Left ventricle myocardium inferior (tissue), 1 donor: ENCODE measurements at regions not wholly inside any gene's neighbourhood (a gene's known extent, or its start where the extent isn't known, plus 50 kb on each side); places are given as distances from the start of the nearest gene placed in this dataset.

Source experiments
- DNase-seq: peaks from one replicate; pipeline ENCODE4 v3.0.0-alpha.2; 2020
- H3K27ac ChIP-seq: fragments of 200-600 bp; replicated peaks from 2 replicates; pipeline ENCODE4 v1.8.0; 2021
- H3K27me3 ChIP-seq: fragments of 200-600 bp; 2 replicates; pipeline ENCODE4 v1.8.0; 2021; ENCODE audit warnings: low read depth
- H3K36me3 ChIP-seq: fragments of 200-600 bp; 2 replicates; pipeline ENCODE4 v1.8.0; 2021
- H3K4me1 ChIP-seq: fragments of 200-600 bp; 2 replicates; pipeline ENCODE4 v1.8.0; 2021
- H3K4me3 ChIP-seq: fragments of 200-600 bp; 2 replicates; pipeline ENCODE4 v1.8.0; 2021; ENCODE audit warnings: mild to moderate bottlenecking, moderate library complexity
- H3K9me3 ChIP-seq: fragments of 200-600 bp; replicated peaks from 2 replicates; pipeline ENCODE4 v1.8.0; 2021
- intact Hi-C: fragments of 100-400 bp; cut with micrococcal nuclease; formaldehyde crosslinking; loops from one replicate; pipeline ENCODE4 v1.11.0; 2022
- TF ChIP-seq, protein P1 (sequence below): fragments of 200-600 bp; IDR thresholded peaks from 2 replicates; pipeline ENCODE4 v1.8.0; 2021; ENCODE audit warnings: antibody characterized with exemption, mild to moderate bottlenecking, borderline replicate concordance
- donor health status: DM: no; HTN: yes; CAD: no; lungs with severe emphysema.

DNA sequence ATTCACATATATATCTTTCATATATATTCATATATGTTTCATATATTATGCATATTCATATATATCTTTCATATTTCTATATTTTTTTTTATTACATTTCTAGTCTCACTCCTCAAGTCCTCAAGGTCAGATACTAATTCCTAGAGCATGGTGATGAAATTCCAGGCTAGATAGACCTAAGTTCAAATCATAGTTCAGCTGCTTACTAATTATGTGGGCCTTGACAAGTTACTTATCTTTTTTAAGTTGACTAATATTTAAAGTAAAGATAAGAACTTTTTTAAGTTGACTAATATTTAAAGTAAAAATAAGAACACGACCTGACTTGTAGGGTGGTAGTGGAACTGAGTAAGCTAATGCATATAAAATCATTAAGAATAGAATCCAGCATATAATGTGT is 495.6 kb upstream of the MAN1A1 start:
- no peak overlapping the region for H3K27ac ChIP-seq
- H3K36me3 ChIP-seq = no peaks in the 10 kb centered on the region
- H3K4me3 ChIP-seq = no peak overlapping the region
- TF ChIP-seq, protein P1, sequence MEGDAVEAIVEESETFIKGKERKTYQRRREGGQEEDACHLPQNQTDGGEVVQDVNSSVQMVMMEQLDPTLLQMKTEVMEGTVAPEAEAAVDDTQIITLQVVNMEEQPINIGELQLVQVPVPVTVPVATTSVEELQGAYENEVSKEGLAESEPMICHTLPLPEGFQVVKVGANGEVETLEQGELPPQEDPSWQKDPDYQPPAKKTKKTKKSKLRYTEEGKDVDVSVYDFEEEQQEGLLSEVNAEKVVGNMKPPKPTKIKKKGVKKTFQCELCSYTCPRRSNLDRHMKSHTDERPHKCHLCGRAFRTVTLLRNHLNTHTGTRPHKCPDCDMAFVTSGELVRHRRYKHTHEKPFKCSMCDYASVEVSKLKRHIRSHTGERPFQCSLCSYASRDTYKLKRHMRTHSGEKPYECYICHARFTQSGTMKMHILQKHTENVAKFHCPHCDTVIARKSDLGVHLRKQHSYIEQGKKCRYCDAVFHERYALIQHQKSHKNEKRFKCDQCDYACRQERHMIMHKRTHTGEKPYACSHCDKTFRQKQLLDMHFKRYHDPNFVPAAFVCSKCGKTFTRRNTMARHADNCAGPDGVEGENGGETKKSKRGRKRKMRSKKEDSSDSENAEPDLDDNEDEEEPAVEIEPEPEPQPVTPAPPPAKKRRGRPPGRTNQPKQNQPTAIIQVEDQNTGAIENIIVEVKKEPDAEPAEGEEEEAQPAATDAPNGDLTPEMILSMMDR = no peak
- peaks cover 25% of the 10 kb centered on the region for H3K9me3 ChIP-seq
- H3K27me3 ChIP-seq = no peaks in the 10 kb centered on the region
- H3K4me1 ChIP-seq = no peaks in the 10 kb centered on the region
- no peak for DNase-seq
- intact Hi-C loops = no loop called here

DNA sequence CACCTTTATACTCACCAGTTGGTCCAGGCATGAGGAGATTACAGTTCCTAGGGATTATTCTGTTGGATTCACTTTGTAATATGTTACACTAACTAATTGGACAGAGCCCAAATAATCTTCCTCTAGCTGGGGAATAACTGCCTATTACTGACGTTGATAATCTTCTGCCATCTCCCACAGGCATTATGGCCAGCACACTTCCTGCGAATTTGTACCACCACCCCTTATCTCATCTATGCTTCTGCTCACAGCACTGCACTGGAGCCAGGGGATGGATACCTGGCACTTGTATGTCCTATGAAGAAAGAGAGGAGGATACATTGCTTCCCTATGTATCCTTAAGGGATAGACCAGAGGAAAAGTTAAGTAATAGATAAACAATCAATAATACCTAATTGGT is 494.8 kb upstream of the MAN1A1 start:
- Histone ChIP-seq H3K27ac (no peak overlapping the region), H3K4me1 (no peaks in the 10 kb centered on the region), H3K4me3 (no peak overlapping the region), H3K27me3 (no peaks in the 10 kb centered on the region), H3K9me3 (peaks cover 29% of the 10 kb centered on the region), H3K36me3 (no peaks in the 10 kb centered on the region)
- intact Hi-C loops = no loop called here
- no peak for DNase-seq
- TF ChIP-seq, protein P1 = no peak

DNA sequence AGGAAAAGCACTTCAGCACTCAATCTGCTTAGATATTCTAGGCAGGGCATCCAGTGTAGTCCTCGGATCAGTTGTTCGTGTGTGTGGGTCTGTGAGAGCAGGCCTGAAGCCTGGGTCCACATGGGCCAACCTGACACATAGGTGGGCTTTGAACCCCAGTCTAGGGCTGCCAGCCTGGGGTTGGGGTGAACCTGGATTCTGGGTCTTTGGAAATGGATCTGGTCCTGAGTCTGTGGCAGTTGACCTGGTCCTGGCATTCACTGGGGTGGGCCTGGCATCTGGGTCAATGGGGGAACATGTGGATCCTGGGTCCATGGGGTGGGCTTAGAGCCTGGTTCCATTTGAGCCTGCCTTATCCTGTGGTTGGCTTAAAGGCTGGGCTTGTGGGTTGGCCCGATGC is 492.6 kb upstream of the MAN1A1 start:
- Histone ChIP-seq H3K27me3 (no peaks in the 10 kb centered on the region), H3K27ac (no peak overlapping the region), H3K9me3 (peaks cover 29% of the 10 kb centered on the region), H3K4me3 (no peak overlapping the region), H3K4me1 (no peaks in the 10 kb centered on the region), H3K36me3 (no peaks in the 10 kb centered on the region)
- intact Hi-C loops = no loop called here
- no peak for DNase-seq
- TF ChIP-seq, protein P1 = no peak

DNA sequence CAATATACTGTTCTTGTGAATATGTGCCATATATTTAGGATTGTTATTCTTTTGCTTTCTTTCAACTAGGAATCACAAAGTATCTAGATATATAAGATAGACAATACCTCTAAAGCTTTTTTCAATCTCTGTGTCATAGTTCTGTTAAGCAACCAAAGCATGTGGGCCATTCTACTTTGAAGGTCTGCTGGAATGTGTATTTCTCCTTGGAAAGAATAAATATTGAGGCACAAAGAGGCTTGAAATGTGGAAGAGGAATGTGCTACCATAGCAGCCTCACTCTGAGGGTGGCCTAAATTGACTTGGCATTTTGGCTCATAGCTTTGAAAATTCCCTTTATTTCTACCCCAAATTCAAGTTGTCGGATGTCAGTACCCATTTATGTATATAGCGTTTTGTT is 488.5 kb upstream of the MAN1A1 start:
- TF ChIP-seq, protein P1 = no peak
- no peaks in the 10 kb centered on the region for H3K36me3 ChIP-seq
- intact Hi-C loops = no loop called here
- H3K4me3 ChIP-seq = no peak overlapping the region
- H3K4me1 ChIP-seq = no peaks in the 10 kb centered on the region
- no peak for DNase-seq
- no peak overlapping the region for H3K27ac ChIP-seq
- peaks cover 29% of the 10 kb centered on the region for H3K9me3 ChIP-seq
- no peaks in the 10 kb centered on the region for H3K27me3 ChIP-seq

DNA sequence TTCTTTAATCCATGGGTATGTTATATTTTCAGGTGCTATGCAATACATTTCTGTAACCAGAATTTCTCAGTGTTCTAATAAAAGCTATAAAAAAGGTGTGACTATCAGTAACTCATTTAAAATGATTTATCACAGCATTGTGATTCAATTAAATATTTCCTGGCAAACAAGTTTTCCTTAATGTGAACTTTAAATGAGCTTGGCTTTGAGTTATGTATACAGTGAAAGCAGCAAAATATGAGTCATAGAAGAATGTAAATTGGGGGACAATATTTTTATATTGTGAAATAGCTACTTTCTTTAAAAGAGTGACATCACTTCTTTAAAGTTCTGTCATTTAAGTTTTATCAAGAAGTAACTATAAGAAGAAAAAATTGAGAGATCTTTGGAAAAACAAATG is 484.9 kb upstream of the MAN1A1 start:
- Histone ChIP-seq H3K9me3 (peaks cover 2% of the 10 kb centered on the region), H3K36me3 (no peaks in the 10 kb centered on the region), H3K27me3 (no peaks in the 10 kb centered on the region), H3K4me1 (no peaks in the 10 kb centered on the region), H3K27ac (no peak overlapping the region), H3K4me3 (no peak overlapping the region)
- TF ChIP-seq, protein P1 = no peak
- intact Hi-C loops = no loop called here
- no peak for DNase-seq

DNA sequence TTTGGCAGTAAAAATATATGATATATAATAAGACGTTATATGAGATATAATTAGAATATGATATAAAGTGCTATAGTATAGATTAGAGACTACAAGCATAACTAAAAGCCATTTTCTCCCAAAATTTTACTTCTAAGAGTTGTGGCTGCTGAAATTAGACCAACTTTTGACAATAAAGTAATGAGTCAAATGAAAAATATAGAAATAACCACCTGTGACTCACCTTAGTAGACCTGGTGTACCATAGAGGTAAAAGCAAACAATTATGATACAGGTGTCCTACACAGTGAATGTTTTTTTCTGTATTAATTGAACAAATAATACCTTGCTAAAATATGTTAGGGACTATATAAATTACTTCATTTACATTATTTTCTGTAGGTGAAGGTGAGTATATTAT is 482.9 kb upstream of the MAN1A1 start:
- no peaks in the 10 kb centered on the region for H3K27me3 ChIP-seq
- H3K4me3 ChIP-seq = no peak overlapping the region
- no peak for DNase-seq
- intact Hi-C loops = no loop called here
- no peak overlapping the region for H3K27ac ChIP-seq
- peaks cover 21% of the 10 kb centered on the region for H3K9me3 ChIP-seq
- no peaks in the 10 kb centered on the region for H3K4me1 ChIP-seq
- TF ChIP-seq, protein P1 = no peak
- no peaks in the 10 kb centered on the region for H3K36me3 ChIP-seq
